ENCODE measurements at regions not wholly inside any gene's neighbourhood (a gene's known extent, or its start where the extent isn't known, plus 50 kb on each side); places are given as distances from the start of the nearest gene placed in this dataset.

GRCh38 chr20:52476074-52476750, 284.6 kb upstream of the ZFP64 start:
- no peak for DNase-seq

DNA sequence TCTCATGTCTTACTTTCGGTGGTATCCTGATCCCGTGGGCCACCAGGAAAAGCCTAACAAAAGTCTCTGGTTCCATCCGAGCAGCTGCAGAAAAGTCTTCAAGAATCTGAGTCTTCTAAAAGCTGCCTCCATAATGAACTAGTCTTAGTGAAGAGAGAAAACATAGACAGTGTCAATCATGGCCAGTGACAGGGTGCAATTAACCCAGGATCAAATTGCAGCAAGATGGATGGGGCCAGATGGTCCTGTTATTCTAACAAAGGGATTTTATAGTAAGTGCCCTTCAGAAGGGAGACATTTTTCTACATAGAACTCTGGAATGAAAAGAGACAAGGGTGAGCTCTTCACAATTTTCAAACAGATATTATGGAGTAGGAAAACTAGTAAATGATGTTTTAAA, 281.6 kb upstream of the ZFP64 start:
- DNase-seq: no peak

GRCh38 chr20:52470561-52470960, 279.0 kb upstream of the ZFP64 start:
- no peak for DNase-seq

DNA sequence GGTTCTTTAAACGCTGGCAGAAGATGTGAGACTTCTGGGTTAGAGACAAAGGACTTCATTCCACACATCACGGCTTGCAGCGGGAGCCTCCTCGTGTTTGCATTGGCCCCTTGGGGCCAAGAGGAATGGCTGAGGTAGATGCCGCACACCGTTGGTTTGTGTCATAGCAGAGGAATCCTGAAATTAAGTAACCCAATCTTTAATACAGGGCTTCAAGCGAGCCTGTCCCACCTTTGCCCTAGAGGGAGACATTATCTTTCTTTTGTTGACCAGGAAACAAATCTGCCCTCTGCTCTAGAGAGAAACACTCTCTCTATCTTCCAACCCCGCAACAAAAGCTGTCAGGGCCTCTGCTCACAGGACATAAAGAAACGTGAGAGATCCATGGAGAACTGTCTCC, 277.5 kb upstream of the ZFP64 start:
- DNase-seq: no peak

DNA sequence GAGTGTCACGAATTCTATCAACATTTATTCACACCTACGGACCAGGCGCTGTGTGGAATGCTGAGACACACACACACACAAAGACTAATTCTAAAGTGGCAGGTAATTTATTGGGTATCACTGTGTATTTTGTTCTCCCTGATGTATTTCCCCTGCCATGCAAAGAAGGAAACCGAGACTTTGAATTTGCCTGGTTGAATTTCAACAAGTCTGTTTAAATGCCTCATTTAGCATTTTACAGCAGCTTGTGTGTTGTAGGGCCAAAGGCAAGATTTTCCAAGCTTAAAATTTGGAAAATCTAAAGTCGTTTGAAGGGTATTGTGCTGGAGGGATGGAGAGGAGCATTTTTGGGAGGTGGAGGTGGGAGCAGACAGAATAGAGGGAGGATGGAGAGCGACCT, 274.4 kb upstream of the ZFP64 start:
- no peak for DNase-seq

DNA sequence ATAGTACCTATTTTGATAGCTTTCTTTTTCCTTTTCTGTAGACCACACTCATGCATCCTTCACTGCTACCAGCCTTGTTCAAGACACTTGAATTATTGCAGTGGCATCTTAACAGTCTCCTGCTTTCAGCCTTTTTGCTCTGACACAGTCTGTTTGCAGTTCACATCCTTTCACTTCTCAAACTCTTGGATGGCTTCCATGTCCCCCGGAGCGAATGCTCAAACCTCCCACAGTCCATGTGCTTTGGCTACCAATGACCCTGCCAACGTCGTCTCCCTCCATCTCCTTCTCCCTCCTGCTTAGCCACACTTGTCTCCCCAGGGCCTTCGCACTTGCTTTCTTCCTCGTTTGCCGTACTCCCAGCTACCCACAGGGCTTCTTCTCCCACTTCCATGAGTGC, 270.0 kb upstream of the ZFP64 start:
- no peak for DNase-seq

- DNase-seq: no peak
Observed at GRCh38 chr20:52459150-52459549, 267.6 kb upstream of the ZFP64 start.

DNA sequence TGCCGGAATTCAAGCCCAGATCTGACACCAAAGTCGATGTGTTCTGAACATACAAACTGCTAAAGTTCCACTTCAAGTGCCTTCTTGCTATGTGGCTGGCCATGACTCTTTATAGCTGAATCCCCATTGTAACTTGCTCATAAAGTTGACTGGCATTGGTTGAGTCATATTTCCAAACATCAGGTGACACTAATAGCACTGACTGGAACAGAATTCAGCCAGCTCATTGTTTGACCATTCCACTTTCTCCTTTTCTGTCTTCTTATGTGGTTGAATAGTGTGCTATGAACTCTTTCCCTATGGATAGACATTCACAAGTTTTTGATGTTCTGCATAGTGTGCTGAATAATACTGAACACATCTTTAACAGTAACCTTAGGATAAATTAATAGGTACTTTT, 266.2 kb upstream of the ZFP64 start:
- DNase-seq: no peak

DNA sequence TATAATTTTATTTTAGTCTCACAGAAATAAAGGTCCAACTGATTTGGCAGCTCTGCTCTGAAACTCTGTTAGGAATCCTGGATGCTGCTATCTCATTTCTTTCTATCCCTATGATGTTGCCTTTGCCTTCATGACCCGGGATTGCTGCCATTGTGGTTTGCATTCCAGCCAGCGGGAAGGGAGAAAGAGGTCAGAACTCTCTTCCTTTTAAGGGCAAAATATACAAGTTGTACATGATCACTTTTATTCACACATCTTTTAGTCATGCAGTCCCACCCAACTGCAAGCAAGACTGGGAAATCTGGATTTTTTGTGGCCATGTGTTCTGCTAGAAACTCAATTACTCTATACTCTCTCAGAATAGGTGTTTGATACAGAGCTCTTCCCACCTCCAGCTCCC, 263.1 kb upstream of the ZFP64 start:
- DNase-seq: no peak

GRCh38 chr20:52448513-52449232, 257.1 kb upstream of the ZFP64 start:
- DNase-seq: no peak

DNA sequence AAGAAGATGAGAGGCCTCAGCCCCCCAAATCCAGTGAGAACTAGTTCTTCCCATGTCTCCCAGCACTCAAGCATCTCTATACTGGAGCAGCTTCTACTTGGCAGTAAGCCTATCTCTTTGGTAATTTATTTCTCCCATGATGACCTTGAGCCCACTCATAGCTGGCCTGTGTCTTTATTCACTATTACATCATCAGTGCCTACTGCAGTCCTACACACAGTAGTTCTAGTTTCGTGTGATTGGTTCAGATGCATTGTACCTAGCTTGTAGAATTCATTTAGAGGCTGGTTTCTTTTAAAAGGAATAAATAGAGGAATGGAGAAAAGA, 255.6 kb upstream of the ZFP64 start:
- no peak for DNase-seq

- no peak for DNase-seq
Observed at GRCh38 chr20:52446421-52447224, 255.0 kb upstream of the ZFP64 start.

DNA sequence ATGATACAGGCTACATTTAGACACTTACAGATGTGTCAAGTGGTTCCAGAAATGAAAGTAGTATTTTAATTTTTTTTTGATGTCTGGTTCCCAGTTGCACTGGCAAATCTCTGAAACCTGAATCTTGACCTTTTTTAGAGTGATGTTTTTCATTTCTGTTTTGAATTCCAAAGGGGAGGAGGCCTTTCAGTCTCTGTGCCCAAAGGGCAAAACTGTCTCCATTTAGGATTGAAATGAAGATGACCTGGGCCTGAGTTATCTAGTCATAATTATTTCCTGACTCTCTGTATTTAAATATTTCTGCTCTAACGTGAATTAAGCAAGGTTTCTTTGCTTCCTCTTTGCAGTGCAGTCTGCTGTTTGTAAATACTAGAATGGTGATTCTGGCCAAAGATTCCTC, 252.9 kb upstream of the ZFP64 start:
- DNase-seq: no peak

DNA sequence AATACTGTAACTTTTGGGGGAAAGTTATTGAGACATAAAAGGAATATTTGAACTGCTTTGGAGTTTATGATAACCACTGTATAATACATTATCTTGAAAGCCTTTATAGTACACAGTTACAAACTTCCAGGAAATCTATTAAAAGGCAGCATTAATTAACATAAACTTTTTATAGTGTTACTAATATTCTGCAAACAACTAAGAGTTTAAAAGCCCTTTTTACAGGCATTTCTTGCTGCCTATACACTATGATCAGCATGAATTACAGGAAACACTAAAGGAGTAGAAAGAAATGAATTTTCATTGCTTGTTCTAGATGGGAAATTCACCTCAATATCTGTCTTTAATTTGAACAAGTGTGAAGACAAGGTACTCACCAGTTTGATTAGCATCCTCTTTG, 252.3 kb upstream of the ZFP64 start:
- no peak for DNase-seq

GRCh38 chr20:52441710-52442109, 250.1 kb upstream of the ZFP64 start:
- no peak for DNase-seq

DNA sequence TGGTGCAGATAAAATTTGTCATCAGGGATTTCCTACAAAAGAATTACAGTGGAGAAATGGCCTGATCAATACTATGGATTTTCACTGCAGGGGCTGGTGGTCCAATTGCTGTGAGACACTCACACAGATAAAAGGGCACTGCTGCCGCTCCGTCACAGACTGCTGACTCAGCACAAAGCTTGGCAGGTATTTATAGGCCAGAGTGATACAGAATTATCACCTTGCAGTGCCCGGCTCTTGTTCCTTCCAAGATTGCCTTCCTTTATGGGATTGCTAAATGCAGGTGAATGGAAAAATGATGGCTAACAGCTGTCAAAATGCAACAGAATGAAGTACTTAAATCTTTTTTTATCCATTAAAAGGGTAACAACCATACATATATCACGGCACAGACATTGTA, 247.8 kb upstream of the ZFP64 start:
- no peak for DNase-seq

DNA sequence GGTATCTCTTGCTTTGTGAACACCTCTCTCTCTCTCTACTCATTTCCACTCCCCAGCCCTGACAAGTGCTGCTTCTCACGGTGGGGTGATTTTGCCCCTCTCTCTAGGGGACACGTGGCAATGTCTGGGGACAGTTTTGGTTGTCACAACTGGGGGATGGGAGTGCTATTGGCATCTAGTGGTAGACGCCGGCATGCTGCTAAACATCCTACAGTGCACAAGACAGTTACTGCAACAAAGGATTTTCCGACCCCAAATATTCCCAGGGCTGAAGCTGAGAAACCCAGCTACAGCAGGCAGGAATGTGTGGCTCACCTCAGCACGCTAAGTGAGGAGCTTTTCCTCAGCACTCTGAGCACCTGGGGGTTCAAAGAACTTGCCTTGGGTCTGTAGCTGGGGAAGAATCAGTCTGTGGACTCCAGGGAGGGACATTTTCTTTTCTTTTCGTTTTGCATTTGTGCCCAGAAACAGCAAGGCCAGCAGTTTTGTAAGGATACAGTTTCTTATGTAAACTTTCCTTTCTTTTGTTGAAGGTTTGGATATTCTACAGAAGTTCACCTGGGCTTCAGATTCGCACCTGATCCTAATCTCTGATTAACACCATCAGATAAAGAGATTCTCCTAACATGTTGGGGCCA, 246.9 kb upstream of the ZFP64 start:
- DNase-seq: no peak

- DNase-seq: no peak
Observed at GRCh38 chr20:52434453-52434852, 242.9 kb upstream of the ZFP64 start.

- DNase-seq: no peak
Observed at GRCh38 chr20:52434041-52434425, 242.5 kb upstream of the ZFP64 start.

DNA sequence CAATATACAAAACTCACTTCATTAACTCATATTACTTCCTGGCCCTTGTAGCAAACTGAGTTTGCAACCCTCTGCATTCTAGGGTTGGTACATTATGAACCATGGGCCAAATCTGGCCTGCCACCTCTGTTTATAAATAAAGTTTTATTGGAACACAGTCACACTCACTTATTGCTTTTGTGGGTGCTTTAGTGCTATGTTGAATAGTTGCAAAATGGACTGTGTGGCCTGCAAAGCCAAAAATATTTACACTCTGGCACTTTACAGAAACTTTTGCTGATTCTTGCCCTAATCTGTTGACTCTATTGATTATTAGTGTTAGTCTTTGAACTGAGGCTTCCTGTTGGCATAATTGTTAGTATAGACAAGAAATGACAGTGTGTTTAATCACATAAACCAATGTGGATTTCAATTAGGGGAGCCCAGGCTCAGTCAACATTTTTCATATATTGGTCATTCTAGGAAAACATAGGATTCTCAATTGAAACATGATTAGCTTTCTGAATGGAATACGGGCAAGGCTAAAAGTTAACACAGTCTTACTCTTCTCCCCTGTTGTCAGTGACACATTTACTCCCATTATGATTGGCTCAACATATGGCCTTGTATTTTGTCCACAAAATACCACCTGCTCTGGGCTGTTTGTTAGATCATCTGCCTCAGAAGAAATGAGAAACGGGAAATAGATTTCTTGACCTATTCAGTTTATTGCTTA, 241.9 kb upstream of the ZFP64 start:
- no peak for DNase-seq

DNA sequence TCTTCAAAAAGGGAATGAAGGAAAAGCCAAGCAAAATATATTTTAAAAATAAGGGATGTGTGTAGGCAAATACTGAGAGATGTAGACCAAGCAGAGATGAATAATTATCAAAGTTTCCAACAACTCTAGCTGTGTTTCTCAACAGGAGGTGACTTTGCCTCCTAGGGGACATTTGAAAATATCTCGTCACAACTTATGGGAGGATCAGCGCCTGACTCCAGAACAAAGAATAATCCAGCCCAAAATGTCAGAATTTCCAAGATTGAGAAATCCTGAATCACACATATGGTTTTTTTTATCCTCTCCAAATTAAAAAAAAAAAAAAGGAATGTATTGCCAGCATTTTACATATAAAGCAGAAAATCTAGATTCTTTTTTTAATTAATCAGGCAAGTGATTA, 241.2 kb upstream of the ZFP64 start:
- DNase-seq: no peak

GRCh38 chr20:52429029-52429428, 237.4 kb upstream of the ZFP64 start:
- no peak for DNase-seq

DNA sequence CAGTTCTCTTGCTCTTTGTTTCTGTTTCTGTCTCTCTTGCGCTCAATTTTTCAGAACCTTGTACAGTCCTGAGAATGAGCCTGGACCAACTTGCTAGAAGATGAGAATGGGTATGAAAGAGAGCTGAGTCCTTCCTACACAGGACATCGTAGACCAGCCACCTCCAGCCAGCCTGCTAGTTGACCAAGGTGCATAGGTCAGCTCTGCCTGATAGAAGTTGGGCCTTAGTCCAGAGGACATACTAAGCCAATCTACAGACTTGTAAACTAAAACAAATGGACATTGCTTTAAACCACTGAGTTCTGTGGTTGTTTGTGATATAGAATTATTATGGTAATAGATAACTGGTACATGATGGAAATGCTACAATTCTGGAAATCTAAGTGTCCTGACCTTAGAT, 236.4 kb upstream of the ZFP64 start:
- DNase-seq: no peak

Data from AML-193 (cell line).